HepG2 (cell line): ENCODE measurements at regions not wholly inside any gene's neighbourhood (a gene's known extent, or its start where the extent isn't known, plus 50 kb on each side); places are given as distances from the start of the nearest gene placed in this dataset.
A peak's percentile ranks its signal among the peaks of the same experiment; 100 is the strongest.

Experiments
- ATAC-seq: fragments of 200-7000 bp; cut with Tn5 transposase; 3 replicates; pipeline ENCODE4 v1.9.1; 2020; ENCODE audit warnings: mild to moderate bottlenecking, moderate library complexity
- BruUV-seq: library from RNA; stranded (reverse); fragments of 400-500 nt; replicated peaks from 2 replicates; lab custom pipeline; 2021; lab: Mats Ljungman, UMichigan
- CTCF ChIA-PET: fragments of 300-600 bp; formaldehyde crosslinking; extraction: SDS; loops from one replicate; lab custom pipeline; 2021; ENCODE audit warnings: low total read pairs, inconsistent platforms, low intra/inter-chr PET ratio; lab: Yijun Ruan, JAX
- POLR2A ChIA-PET: fragments of 350-600 bp; sonication (Branson Sonifier 250); formaldehyde crosslinking; loops from one replicate; lab custom pipeline; 2020; ENCODE audit warnings: antibody characterized with exemption, inconsistent platforms; lab: Yijun Ruan, JAX
- DNase-seq: peaks from one replicate; pipeline ENCODE4 v3.0.0-alpha.2; 2015; ENCODE audit warnings: low spot score
- FAIRE-seq: peaks from 3 replicates; lab custom pipeline; 2011; peaks lifted over from hg19 to GRCh38; lab: Jason Lieb, UNC
- H2AFZ ChIP-seq: one replicate; pipeline ENCODE4 v1.6.1; 2011; ENCODE audit warnings: low read length, inconsistent platforms
- H3K27ac ChIP-seq: fragments of 300-600 bp; 3 replicates; pipeline ENCODE4 v1.8.0; 2011; ENCODE audit warnings: mixed run types, mild to moderate bottlenecking, mixed read lengths, low read length, inconsistent platforms; ENCODE audit not compliant: insufficient read depth; ENCODE audit errors: extremely low read length
- H3K27me3 ChIP-seq, 2 experiments: fragments of 200-600 bp in 1 of 2; 2 replicates in 1 of 2; 3 replicates in 1 of 2; pipeline versions ENCODE4 v1.6.0 to v1.8.0; 2011; ENCODE audit warnings: low read length in 2 of 2, mild to moderate bottlenecking in 2 of 2, moderate library complexity in 2 of 2, inconsistent platforms in 1 of 2; ENCODE audit not compliant: insufficient read depth in 2 of 2, control insufficient read depth in 1 of 2
- H3K36me3 ChIP-seq, 2 experiments: fragments of 200-600 bp in 1 of 2; replicated peaks in 1 of 2; 2 replicates in 1 of 2; 3 replicates in 1 of 2; pipeline versions ENCODE4 v1.5.1 to v1.8.0; 2011; ENCODE audit warnings: low read length in 2 of 2, inconsistent platforms in 1 of 2; ENCODE audit not compliant: insufficient read depth in 2 of 2, control insufficient read depth in 1 of 2
- H3K4me1 ChIP-seq: 2 replicates; pipeline ENCODE4 v1.5.1; 2012; ENCODE audit warnings: low read length, inconsistent platforms; ENCODE audit not compliant: insufficient read depth
- H3K4me2 ChIP-seq: 2 replicates; pipeline ENCODE4 v1.6.0; 2011; ENCODE audit warnings: low read depth, low read length, inconsistent platforms
- H3K4me3 ChIP-seq, 3 experiments: fragments of 200-600 bp in 1 of 3; sonication (generic), shearing (Covaris generic) in 1 of 3; replicated peaks in 1 of 3; 2 replicates each; pipeline ENCODE4 v1.5.1; 2011 to 2016; ENCODE audit warnings: low read length in 3 of 3, inconsistent platforms in 2 of 3, low read depth in 2 of 3, mild to moderate bottlenecking in 2 of 3, control low read depth in 1 of 3, mixed read lengths in 1 of 3; ENCODE audit not compliant: insufficient read depth in 1 of 3
- H3K79me2 ChIP-seq: one replicate; pipeline ENCODE4 v1.6.1; 2011; ENCODE audit warnings: low read length, inconsistent platforms; ENCODE audit not compliant: insufficient read depth
- H3K9ac ChIP-seq: 2 replicates; pipeline ENCODE4 v1.6.0; 2011; ENCODE audit warnings: mild to moderate bottlenecking, low read depth, low read length, inconsistent platforms; ENCODE audit not compliant: insufficient read depth
- H3K9me3 ChIP-seq: 2 replicates; pipeline ENCODE4 v1.5.1; 2012; ENCODE audit warnings: mild to moderate bottlenecking, low read length
- H4K20me1 ChIP-seq: 2 replicates; pipeline ENCODE4 v1.6.0; 2011; ENCODE audit warnings: inconsistent platforms, mild to moderate bottlenecking, low read length, moderate library complexity; ENCODE audit not compliant: insufficient read depth
- CEBPB ChIP-seq: IDR thresholded peaks from 2 replicates; pipeline ENCODE4 v1.6.1; 2011; ENCODE audit warnings: low read depth, low read length, improper control_type of control experiment, borderline replicate concordance
- KAT8 ChIP-seq: IDR thresholded peaks from 2 replicates; pipeline ENCODE4 v1.6.1; 2016; ENCODE audit warnings: missing genetic modification reagents, missing compliant biosample characterization
- NR0B2 ChIP-seq: sonication (generic); formaldehyde crosslinking; IDR thresholded peaks from 2 replicates; pipeline ENCODE4 v1.4.0; 2020; ENCODE audit warnings: mild to moderate bottlenecking, missing genetic modification reagents
- NR2C2 ChIP-seq: sonication (generic); formaldehyde crosslinking; IDR thresholded peaks from 2 replicates; pipeline ENCODE4 v1.4.0; 2020; ENCODE audit warnings: missing genetic modification reagents, mild to moderate bottlenecking, moderate library complexity, borderline replicate concordance
- RFXANK ChIP-seq: IDR thresholded peaks from 2 replicates; pipeline ENCODE4 v1.6.1; 2016
- RORA ChIP-seq: sonication (generic); formaldehyde crosslinking; IDR thresholded peaks from 2 replicates; pipeline ENCODE4 v1.5.0; 2020; ENCODE audit warnings: mild to moderate bottlenecking, missing genetic modification reagents, moderate library complexity
- ZBTB10 ChIP-seq: sonication (generic); formaldehyde crosslinking; IDR thresholded peaks from 2 replicates; pipeline ENCODE4 v1.4.0; 2020; ENCODE audit warnings: missing genetic modification reagents, borderline replicate concordance
- ZFP82 ChIP-seq: sonication (generic); formaldehyde crosslinking; IDR thresholded peaks from 2 replicates; pipeline ENCODE4 v1.5.1; 2020; ENCODE audit warnings: mild to moderate bottlenecking, missing genetic modification reagents, borderline replicate concordance
- ZMYM4 ChIP-seq: sonication (generic); formaldehyde crosslinking; IDR thresholded peaks from 2 replicates; pipeline ENCODE4 v1.8.1; 2023; ENCODE audit warnings: mild to moderate bottlenecking, missing genetic modification reagents
- WGBS: methylation state at CpG from one replicate; pipeline ENCODE4 v1.1.6; 2017; ENCODE audit warnings: low lambda C conversion rate; 5-methylcytosine and 5-hydroxymethylcytosine counted together
- in situ Hi-C: cut with HindIII; loops from 2 replicates; pipeline ENCODE4 v1.10.0; 2017; ENCODE audit warnings: low pct_unique_long_range_greater_than_20kb; ENCODE audit not compliant: extremely low pct_ligation_motif_present
- intact Hi-C: fragments of 100-400 bp; cut with micrococcal nuclease; formaldehyde crosslinking; loops from one replicate; pipeline ENCODE4 v1.10.0; 2022; ENCODE audit not compliant: unreplicated experiment

- peaks cover 4% of the 10 kb centered on the region for H3K4me1 ChIP-seq
- no peaks in the 10 kb centered on the region for H4K20me1 ChIP-seq
- no peaks in the 10 kb centered on the region for H3K36me3 ChIP-seq
- H3K4me3 ChIP-seq, result no peak overlapping the region
- intact Hi-C loops (no loop called here), in situ Hi-C loops (no loop called here)
- no TSS peak for BruUV-seq
- ChIA-PET POLR2A (no interaction called here), CTCF (no interaction called here)
- TF ChIP-seq RORA (CRISPR knock-in tag), result no peak
- TF ChIP-seq KAT8, result no peak
- no peak for TF ChIP-seq NR2C2
- TF ChIP-seq ZFP82 (CRISPR knock-in tag), result no peak
- no peak for TF ChIP-seq ZMYM4 (CRISPR knock-in tag)
- no peak for TF ChIP-seq RFXANK
- TF ChIP-seq NR0B2, result no peak
- no peak for TF ChIP-seq CEBPB
- no peak for TF ChIP-seq ZBTB10
- no peak overlapping the region for H3K27ac ChIP-seq
- no peak overlapping the region for H2AFZ ChIP-seq
- peak; percentile 43 for FAIRE-seq
- DNase-seq, result no peak
- H3K9me3 ChIP-seq, result no peaks in the 10 kb centered on the region
- 6% methylated on average over 1 of the region's 1 CpG for WGBS
- H3K27me3 ChIP-seq, result peaks cover 0 to 23% of the 10 kb centered on the region in 2 experiments; a peak in 2 of 5 replicates
- H3K9ac ChIP-seq, result no peak overlapping the region
- H3K79me2 ChIP-seq, result no peaks in the 10 kb centered on the region
- no peak for ATAC-seq
- H3K4me2 ChIP-seq, result no peak overlapping the region
These were observed 483.0 kb upstream of the ID2 start for GRCh38 chr2:8198766-8199382.
